Endothelial cell of umbilical vein (primary cell): ENCODE measurements at regions not wholly inside any gene's neighbourhood (a gene's known extent, or its start where the extent isn't known, plus 50 kb on each side); places are given as distances from the start of the nearest gene placed in this dataset.
"Not testable (repeated sequence)": the region's sequence is repeated elsewhere in the genome, so short reads cannot be mapped to it uniquely, and the experiment has no call there.

ENCODE experiments used
- BruUV-seq: library from RNA; stranded (reverse); fragments of 400-500 nt; replicated peaks from 2 replicates; lab custom pipeline; 2021; lab: Mats Ljungman, UMichigan
- CTCF ChIA-PET: fragments of 300-600, 350-600 bp; sonication (Branson Sonifier 250); formaldehyde crosslinking; loops from one replicate; lab custom pipeline; 2021; ENCODE audit warnings: antibody characterized with exemption, inconsistent platforms; lab: Charles Lee
- POLR2A ChIA-PET: fragments of 300-600, 350-600 bp; sonication (Branson Sonifier 250); formaldehyde crosslinking; loops from one replicate; lab custom pipeline; 2021; ENCODE audit warnings: antibody characterized with exemption, inconsistent platforms; lab: Charles Lee
- DNase-seq: peaks from one replicate; pipeline ENCODE4 v3.0.0-alpha.2; 2011; ENCODE audit warnings: low read depth, low spot score
- FAIRE-seq: peaks from 2 replicates; lab custom pipeline; 2011; peaks lifted over from hg19 to GRCh38; lab: Jason Lieb, UNC
- H2AFZ ChIP-seq: 2 replicates; pipeline ENCODE4 v1.6.0; 2012; ENCODE audit warnings: low read depth, low read length, control low read depth, inconsistent platforms
- H3K27ac ChIP-seq: 2 replicates; pipeline ENCODE4 v1.5.1; 2011; ENCODE audit warnings: low read depth, mild to moderate bottlenecking, control low read depth, low read length, moderate library complexity; ENCODE audit not compliant: insufficient read depth
- H3K27me3 ChIP-seq, 2 experiments: 2 replicates each; pipeline versions ENCODE4 v1.6.0 to v1.6.1; 2011; ENCODE audit warnings: low read length in 2 of 2, mixed read lengths in 1 of 2; ENCODE audit not compliant: control insufficient read depth in 2 of 2, insufficient read depth in 2 of 2
- H3K36me3 ChIP-seq, 2 experiments: 2 replicates in 1 of 2; 3 replicates in 1 of 2; pipeline ENCODE4 v1.5.1; 2011; ENCODE audit warnings: low read length in 2 of 2, mild to moderate bottlenecking in 1 of 2, moderate library complexity in 1 of 2; ENCODE audit not compliant: control insufficient read depth in 2 of 2, insufficient read depth in 2 of 2; ENCODE audit errors: extremely low read depth in 1 of 2
- H3K4me1 ChIP-seq: 3 replicates; pipeline ENCODE4 v1.5.1; 2011; ENCODE audit warnings: mild to moderate bottlenecking, low read length; ENCODE audit not compliant: control insufficient read depth, insufficient read depth; ENCODE audit errors: extremely low read depth
- H3K4me2 ChIP-seq: 2 replicates; pipeline ENCODE4 v1.6.1; 2011; ENCODE audit warnings: low read length, control low read depth, mixed read lengths; ENCODE audit not compliant: insufficient read depth
- H3K4me3 ChIP-seq, 3 experiments: fragments of 200-600 bp in 1 of 3; sonication (generic), shearing (Covaris generic) in 1 of 3; replicated peaks in 1 of 3; 2 replicates each; pipeline ENCODE4 v1.5.1; 2011 to 2016; ENCODE audit warnings: control low read depth in 3 of 3, low read length in 3 of 3, mild to moderate bottlenecking in 2 of 3, inconsistent platforms in 1 of 3, low read depth in 1 of 3, moderate library complexity in 1 of 3; ENCODE audit not compliant: insufficient read depth in 1 of 3
- H3K79me2 ChIP-seq: 2 replicates; pipeline ENCODE4 v1.6.0; 2012; ENCODE audit warnings: low read length, inconsistent platforms; ENCODE audit not compliant: control insufficient read depth, insufficient read depth
- H3K9ac ChIP-seq: replicated peaks from 2 replicates; pipeline ENCODE3; 2011; ENCODE audit warnings: low read length, control low read depth; ENCODE audit not compliant: insufficient read depth; ENCODE audit errors: extremely low read depth
- H3K9me1 ChIP-seq: replicated peaks from 3 replicates; pipeline ENCODE4 v1.6.0; 2011; ENCODE audit warnings: mild to moderate bottlenecking, low read length; ENCODE audit not compliant: control insufficient read depth, insufficient read depth; ENCODE audit errors: extremely low read depth
- H3K9me3 ChIP-seq: replicated peaks from 2 replicates; pipeline ENCODE4 v1.5.1; 2012; ENCODE audit warnings: low read length, inconsistent platforms; ENCODE audit not compliant: control insufficient read depth, insufficient read depth
- H4K20me1 ChIP-seq: replicated peaks from 2 replicates; pipeline ENCODE3; 2011; ENCODE audit warnings: mild to moderate bottlenecking, low read length; ENCODE audit not compliant: control insufficient read depth, insufficient read depth; ENCODE audit errors: extremely low read depth
- CTCF ChIP-seq, 2 donors: IDR thresholded peaks; 1 replicate in 1 of 2; 2 replicates in 1 of 2; pipeline ENCODE4 v1.5.1; 2011; ENCODE audit warnings: low read length in 2 of 2, mild to moderate bottlenecking in 2 of 2, moderate library complexity in 2 of 2, control low read depth in 1 of 2, inconsistent platforms in 1 of 2, low read depth in 1 of 2; ENCODE audit not compliant: insufficient read depth in 1 of 2; ENCODE audit errors: extremely low read depth in 1 of 2
- EZH2 ChIP-seq: IDR thresholded peaks from 2 replicates; pipeline ENCODE4 v1.6.1; 2012; ENCODE audit warnings: borderline replicate concordance, low read depth, mild to moderate bottlenecking, moderate library complexity, low read length, inconsistent platforms; ENCODE audit not compliant: severe bottlenecking
- FOS ChIP-seq: IDR thresholded peaks from 2 replicates; pipeline ENCODE4 v1.6.1; 2011; ENCODE audit warnings: mild to moderate bottlenecking, low read length, moderate library complexity, borderline replicate concordance; ENCODE audit not compliant: insufficient read depth
- GATA2 ChIP-seq: IDR thresholded peaks from 2 replicates; pipeline ENCODE4 v1.7.0; 2011; ENCODE audit warnings: low read depth, mild to moderate bottlenecking, moderate library complexity, mixed read lengths, low read length; ENCODE audit not compliant: insufficient read length, insufficient read depth
- JUN ChIP-seq: IDR thresholded peaks from 2 replicates; pipeline ENCODE4 v1.6.1; 2011; ENCODE audit warnings: borderline replicate concordance, low read depth; ENCODE audit not compliant: insufficient read length, insufficient read depth
- MAX ChIP-seq: IDR thresholded peaks from 2 replicates; pipeline ENCODE4 v1.6.1; 2011; ENCODE audit not compliant: insufficient read depth, insufficient read length
- MYC ChIP-seq: IDR thresholded peaks from one replicate; pipeline ENCODE4 v1.6.1; 2011; ENCODE audit warnings: mild to moderate bottlenecking, low read depth, low read length
- POLR2A ChIP-seq: IDR thresholded peaks from 2 replicates; pipeline ENCODE4 v1.6.1; 2012; ENCODE audit warnings: low read depth, mild to moderate bottlenecking, control low read depth, low read length
- POLR2AphosphoS5 ChIP-seq: IDR thresholded peaks from 2 replicates; pipeline ENCODE4 v1.6.1; 2012; ENCODE audit warnings: low read depth, mild to moderate bottlenecking, control low read depth, low read length, moderate library complexity; ENCODE audit not compliant: insufficient read depth
- dilution Hi-C: fragments of 300-500 bp; cut with MboI; formaldehyde crosslinking; loops from one replicate; pipeline ENCODE4 v1.15.0; 2019; ENCODE audit warnings: low sequenced_read_pairs; ENCODE audit not compliant: extremely low pct_ligation_motif_present
- intact Hi-C: fragments of 100-400 bp; cut with micrococcal nuclease; formaldehyde crosslinking; loops from one replicate; pipeline ENCODE4 v1.10.0; 2022

- H3K27ac ChIP-seq, H3K9ac ChIP-seq, H3K9me3 ChIP-seq, H3K4me3 ChIP-seq, dilution Hi-C loops, BruUV-seq, H3K4me1 ChIP-seq, H3K79me2 ChIP-seq, H4K20me1 ChIP-seq, H3K36me3 ChIP-seq, H3K27me3 ChIP-seq, POLR2A ChIA-PET, H2AFZ ChIP-seq, H3K9me1 ChIP-seq, H3K4me2 ChIP-seq: not testable (repeated sequence)
- FAIRE-seq = peak; percentile 49
- CTCF ChIA-PET = interaction anchor here (0.7 to 4.4 kb wide), 9 partner anchors 8 to 965 kb away, joined by 3 to 39 read pairs (median 4); partner anchors contain the start of gene OLFM1
- intact Hi-C loops = loop anchor here (1.0 to 5.0 kb wide), 3 partner anchors 68 to 635 kb away; no protein-coding TSS in a partner anchor
- peak; percentile 95 to 98 for TF ChIP-seq CTCF (IDR thresholded peaks at IDR 0.05; ENCODE audit: extremely low read depth in 1 of 2, insufficient read depth in 1 of 2, low read depth in 1 of 2, low read length in 2 of 2)
- DNase-seq = peak; percentile 52
Observed at GRCh38 chr9:135412315-135413085, 67.1 kb upstream of the PPP1R26 start.

- no peak for DNase-seq
- Histone ChIP-seq H3K4me1 (no peaks in the 10 kb centered on the region), H3K27ac (no peak overlapping the region), H3K9ac (no peak overlapping the region), H4K20me1 (no peaks in the 10 kb centered on the region), H3K4me2 (no peak overlapping the region), H3K9me3 (no peaks in the 10 kb centered on the region), H3K9me1 (no peaks in the 10 kb centered on the region), H3K27me3 (no peaks in the 10 kb centered on the region), H2AFZ (no peak overlapping the region), H3K4me3 (no peak overlapping the region), H3K79me2 (no peaks in the 10 kb centered on the region), H3K36me3 (no peaks in the 10 kb centered on the region)
- TF ChIP-seq POLR2AphosphoS5 (no peak), POLR2A (no peak), JUN (no peak), GATA2 (no peak), FOS (no peak), MAX (no peak), MYC (no peak), CTCF (IDR thresholded peaks at IDR 0.05; ENCODE audit: extremely low read depth in 1 of 2, insufficient read depth in 1 of 2, low read depth in 1 of 2, low read length in 2 of 2) (no peak), EZH2 (no peak)
- intact Hi-C loops (loop anchor here (5.0 kb wide), 1 partner anchor 636 kb away; no protein-coding TSS in a partner anchor), dilution Hi-C loops (no loop called here)
- POLR2A ChIA-PET = no interaction called here
- no TSS peak for BruUV-seq
- CTCF ChIA-PET = interaction anchor here (0.7 to 4.4 kb wide), 8 partner anchors 9 to 965 kb away, joined by 3 to 39 read pairs (median 5); partner anchors contain the start of gene OLFM1
- no peak for FAIRE-seq
Observed at GRCh38 chr9:135413086-135413375, 66.6 kb upstream of the PPP1R26 start.
